GM19328 (cell line): ENCODE measurements at regions not wholly inside any gene's neighbourhood (a gene's known extent, or its start where the extent isn't known, plus 50 kb on each side); places are given as distances from the start of the nearest gene placed in this dataset.

Experiments
- ATAC-seq: cut with Tn5 transposase; IDR thresholded peaks from one replicate; pipeline ENCODE4 v1.9.1; 2021; ENCODE audit warnings: mild to moderate bottlenecking, moderate library complexity; ENCODE audit not compliant: unreplicated experiment

DNA sequence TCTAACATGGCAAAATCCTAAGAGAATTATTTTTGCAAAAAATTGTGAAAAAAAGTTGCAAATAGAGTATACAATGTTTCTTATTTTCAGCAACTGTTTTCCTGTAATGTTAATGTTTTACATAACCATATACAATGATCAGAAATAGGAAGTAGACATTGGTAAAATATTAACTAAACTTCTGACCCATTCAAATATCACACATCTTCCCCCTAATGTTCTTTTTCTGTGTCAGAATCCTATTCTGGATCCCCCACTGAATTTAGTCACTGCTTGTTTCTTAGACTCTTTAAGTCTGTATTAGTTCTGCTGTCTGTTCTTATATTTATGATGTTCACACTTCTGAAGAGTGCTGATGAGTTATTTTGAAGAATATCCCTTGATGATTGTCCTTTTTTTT is 62.0 kb downstream of the HFE start:
- no peak for ATAC-seq

DNA sequence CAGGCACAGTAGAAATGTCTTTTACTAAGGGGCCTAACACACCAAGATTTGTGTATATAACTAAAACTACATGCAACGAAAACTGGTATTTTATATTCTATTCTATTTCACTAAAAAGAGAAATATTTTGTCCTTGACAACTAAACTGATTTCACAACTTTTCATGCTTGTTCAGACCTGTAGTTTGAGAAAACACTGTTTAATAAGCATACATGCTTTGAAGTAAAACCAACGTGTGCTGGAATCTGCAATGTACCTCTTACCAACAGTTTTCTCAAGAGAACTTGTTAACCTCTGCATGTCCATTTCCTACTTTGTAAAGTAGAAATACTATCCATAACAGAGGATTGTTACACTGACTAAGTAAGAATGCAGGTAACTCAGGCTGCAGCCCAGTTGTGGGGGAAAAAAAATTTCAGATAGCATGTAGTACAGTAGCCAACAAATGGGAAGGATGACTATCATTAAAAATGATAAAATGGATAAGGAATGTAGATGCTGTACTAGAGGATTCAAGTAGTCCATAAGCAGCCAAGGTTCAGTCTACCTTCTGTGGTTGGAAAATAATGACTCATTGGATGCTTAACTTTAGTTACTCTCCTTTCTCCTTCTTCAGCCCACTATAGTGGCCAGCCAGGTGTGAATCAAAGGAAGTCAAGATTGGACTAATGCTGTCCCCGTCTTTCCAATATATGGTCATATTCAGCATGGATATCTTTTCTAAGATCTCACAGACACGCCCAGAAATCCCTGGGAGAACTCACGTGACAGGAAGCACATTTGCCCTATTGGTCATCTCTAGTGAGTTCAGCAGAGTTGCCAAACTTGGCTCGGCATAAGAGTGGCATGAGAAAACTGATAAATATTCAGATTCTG is 65.2 kb downstream of the HFE start:
- ATAC-seq: no peak

DNA sequence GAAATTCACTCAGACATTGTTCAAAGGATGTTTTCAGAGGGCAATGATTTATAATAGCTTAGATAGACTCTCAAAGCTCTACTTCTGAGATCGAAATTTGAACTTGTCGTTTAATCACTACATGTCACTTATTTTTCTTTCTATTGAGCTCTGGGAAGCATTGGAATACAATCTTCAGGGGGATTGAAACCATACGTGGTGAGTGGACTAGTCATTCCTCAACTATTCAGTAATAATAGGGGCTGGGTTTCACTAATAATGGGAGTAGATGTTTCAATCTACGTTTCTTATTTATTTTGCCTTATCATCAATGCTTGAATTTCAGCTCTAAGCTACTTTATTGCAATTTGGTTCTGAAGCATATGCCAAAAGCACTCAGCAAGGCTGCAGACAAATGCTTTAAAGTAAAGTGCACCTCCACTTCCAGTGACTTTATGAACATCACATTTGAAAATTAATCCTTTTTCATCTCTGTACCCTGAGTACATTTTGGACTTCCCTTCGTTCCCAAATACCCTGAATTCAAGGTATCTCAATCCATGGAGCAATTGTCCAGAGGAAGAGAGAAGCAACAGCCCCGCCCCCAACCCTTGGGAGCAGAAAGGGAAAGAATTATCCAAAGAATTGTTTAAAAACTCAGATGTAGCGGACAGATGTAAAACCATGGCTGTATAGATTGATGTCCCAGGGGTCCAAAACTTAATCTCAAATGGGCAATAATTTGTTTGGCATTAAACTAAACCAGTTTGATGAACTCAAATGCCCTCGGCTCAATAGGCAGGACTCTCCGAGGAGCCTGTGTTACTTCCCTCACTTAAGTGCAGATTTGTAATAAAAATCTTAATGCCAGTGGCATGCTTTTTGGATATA is 68.1 kb downstream of the HFE start:
- no peak for ATAC-seq

DNA sequence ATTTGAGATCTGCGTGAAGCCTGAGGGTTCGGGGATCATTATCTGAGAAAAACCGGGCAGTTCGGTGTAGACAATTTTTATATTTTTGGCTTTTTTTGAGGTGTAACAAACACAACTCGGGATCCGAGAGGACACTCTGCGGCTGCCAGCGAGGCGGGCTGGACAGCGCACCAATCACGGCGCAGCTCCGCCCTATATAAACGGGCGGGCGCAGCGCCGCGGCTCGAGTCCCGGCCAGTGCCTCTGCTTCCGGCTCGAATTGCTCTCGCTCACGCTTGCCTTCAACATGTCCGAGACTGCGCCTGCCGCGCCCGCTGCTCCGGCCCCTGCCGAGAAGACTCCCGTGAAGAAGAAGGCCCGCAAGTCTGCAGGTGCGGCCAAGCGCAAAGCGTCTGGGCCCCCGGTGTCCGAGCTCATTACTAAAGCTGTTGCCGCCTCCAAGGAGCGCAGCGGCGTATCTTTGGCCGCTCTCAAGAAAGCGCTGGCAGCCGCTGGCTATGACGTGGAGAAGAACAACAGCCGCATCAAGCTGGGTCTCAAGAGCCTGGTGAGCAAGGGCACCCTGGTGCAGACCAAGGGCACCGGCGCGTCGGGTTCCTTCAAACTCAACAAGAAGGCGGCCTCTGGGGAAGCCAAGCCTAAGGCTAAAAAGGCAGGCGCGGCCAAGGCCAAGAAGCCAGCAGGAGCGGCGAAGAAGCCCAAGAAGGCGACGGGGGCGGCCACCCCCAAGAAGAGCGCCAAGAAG is 69.0 kb downstream of the HFE start:
- peak; percentile 41 for ATAC-seq

DNA sequence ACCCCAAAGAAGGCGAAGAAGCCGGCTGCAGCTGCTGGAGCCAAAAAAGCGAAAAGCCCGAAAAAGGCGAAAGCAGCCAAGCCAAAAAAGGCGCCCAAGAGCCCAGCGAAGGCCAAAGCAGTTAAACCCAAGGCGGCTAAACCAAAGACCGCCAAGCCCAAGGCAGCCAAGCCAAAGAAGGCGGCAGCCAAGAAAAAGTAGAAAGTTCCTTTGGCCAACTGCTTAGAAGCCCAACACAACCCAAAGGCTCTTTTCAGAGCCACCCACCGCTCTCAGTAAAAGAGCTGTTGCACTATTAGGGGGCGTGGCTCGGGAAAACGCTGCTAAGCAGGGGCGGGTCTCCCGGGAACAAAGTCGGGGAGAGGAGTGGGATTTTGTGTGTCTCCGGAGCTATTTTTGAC is 69.6 kb downstream of the HFE start:
- ATAC-seq: peak; percentile 0

DNA sequence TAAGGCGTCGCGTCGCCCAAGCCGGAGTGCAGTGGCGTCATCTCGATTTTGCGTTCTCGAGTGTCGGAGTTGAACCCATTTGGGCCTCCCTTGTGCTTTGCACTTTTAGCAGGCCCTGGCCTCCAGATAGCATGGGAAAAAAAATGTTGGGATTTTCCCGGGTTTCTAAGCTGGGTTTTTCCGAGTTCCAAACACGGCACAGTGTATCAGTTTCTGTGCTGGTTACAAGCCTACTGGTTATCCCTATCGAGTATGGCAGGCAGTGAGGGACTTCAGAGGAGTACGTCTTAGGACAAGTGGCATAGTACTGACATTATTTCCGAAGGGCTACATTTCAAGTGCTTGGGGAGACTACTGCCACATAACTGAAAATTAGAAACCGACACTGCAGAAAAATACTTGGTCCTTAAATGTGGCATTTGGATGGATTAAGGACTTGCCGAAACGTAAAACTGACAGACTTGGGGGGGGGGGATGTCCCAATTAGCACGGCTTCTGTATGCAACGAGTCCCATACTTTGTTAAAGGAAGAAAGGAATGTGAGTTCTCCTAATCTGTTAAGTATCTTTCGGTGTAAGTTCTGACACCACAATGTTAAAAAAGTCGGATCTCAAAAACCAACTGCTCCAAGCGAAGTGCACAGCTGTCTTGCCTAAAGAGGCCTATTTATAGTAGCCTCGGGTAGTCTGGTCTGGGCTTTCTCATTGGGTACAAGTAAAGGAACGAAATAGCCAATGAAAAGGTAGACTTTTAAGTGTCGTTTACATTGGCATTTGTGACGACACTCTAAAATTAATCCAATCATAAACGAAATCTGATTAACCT is 70.2 kb downstream of the HFE start:
- peak; percentile 58 for ATAC-seq

DNA sequence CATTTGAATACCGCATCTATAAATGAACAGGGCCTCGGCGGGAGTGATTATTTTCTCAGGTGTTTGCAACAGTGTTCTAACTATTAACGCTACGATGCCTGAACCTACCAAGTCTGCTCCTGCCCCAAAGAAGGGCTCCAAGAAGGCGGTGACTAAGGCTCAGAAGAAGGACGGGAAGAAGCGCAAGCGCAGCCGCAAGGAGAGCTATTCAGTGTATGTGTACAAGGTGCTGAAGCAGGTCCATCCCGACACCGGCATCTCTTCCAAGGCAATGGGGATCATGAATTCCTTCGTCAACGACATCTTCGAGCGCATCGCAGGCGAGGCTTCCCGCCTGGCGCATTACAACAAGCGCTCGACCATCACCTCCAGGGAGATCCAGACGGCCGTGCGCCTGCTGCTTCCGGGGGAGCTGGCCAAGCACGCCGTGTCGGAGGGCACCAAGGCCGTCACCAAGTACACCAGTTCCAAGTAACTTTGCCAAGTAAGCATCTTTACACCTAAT is 70.9 kb downstream of the HFE start:
- peak; percentile 1 for ATAC-seq

DNA sequence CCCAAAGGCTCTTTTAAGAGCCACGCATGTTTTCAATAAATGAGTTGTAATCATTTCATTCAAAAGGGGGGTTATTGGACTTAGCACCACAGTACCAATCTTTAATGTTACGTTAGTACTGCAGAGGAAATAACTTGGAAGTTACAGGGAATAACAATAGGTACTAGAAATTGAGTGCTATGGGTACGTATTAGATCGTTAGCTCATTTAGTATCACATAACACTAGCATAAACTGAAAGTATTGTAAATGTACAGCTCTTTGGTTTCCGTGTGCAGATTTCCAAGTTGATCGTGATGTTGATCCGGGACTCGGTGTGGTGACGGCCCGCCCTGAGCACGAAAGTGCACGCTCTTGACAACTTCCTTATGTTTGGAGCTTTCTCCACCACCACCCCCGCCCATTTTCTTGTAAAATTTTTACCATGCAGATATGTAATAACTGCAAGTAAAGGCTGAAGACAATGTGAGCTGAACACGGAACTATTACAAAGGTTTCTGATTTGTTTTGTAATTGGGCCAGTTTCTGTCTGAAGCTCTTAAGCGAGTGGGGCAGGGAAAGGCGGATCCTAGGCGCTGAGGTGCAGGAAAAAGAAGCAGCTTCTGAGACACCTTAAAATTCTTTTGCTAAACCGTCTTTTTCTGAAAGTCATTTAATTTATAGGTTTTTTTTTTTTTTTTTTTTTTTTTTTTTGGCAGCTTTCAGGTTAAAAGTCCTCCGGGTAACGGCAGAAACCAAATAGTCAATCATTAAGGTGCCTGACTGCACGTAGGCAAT is 71.5 kb downstream of the HFE start:
- no peak for ATAC-seq

DNA sequence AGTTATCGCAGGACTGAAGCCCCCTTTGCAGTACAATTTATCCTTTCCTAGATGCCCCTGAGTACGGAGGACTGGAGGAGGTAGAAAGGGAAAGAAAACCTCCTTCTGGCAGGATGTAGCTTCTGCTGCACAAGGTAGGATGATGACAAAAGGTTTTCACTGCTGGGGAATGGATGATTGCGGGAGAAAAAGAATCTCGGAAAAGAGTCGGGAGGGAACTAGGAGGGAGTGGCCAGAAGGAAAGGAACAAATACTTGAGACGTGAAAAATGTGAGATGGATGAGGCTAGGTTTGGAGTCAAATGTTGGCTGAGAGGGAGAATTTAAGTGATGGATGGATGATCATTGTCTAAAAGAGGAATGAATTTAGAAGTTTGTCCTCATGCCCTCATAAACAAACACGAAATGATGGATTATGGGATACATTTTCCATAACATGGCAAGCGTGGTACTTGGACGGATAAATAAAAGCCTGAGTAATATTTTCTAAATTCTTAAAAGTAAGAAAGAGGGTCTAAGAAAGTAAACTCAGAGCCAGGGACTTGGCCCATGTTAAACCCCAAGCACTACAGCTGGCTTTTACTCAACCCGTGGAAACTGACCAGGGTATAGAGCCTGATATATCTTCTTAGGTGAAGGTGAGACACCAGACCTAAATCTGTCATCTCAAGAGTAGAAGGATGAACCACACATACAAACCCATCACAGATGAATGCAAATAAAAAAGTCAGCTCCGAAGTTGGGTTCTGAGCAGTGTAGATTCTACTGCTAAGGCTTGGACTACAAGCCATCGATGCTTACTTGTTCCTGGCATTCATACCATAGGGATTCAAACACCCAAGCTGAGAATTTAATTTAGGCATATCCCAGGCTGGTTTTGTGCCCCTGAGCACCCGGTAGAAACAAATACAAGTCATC is 72.4 kb downstream of the HFE start:
- no peak for ATAC-seq

DNA sequence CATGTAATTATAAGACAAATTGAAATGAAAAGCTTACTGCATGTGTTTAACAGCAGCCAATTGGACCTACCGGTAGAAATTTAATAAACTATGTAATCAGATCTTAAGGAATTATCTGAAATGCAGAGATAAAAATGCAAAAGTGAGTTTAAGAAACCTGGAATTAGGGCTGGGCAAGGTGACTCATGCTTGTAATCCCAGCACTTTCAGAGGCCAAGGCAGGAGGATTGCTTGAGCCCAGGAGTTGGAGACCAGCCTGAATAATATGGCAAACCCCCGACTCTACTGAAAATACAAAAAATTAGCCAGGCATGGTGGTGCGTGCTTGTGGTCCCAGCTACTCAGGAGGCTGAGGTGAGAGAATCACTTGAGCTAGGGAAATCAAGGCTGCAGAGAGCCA is 74.1 kb downstream of the HFE start:
- no peak for ATAC-seq

DNA sequence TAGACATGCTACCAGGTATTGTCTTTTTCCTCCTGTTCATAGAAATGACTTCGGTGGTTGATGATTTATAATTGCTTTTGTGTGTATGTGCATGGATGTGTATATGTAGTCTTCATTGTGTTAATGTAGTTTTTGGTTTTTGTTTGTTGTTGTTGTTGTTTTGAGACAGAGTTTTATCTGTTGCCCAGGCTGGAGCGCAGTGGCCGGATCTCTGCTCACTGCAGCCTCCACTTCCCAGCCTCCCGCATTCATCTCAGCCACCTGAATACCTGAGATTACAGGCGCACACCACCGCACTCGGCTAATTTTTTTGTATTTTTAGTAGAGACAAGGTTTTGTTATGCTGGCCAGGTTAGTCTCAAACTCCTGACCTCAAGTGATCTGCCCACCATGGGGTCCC is 75.2 kb downstream of the HFE start:
- ATAC-seq: no peak

DNA sequence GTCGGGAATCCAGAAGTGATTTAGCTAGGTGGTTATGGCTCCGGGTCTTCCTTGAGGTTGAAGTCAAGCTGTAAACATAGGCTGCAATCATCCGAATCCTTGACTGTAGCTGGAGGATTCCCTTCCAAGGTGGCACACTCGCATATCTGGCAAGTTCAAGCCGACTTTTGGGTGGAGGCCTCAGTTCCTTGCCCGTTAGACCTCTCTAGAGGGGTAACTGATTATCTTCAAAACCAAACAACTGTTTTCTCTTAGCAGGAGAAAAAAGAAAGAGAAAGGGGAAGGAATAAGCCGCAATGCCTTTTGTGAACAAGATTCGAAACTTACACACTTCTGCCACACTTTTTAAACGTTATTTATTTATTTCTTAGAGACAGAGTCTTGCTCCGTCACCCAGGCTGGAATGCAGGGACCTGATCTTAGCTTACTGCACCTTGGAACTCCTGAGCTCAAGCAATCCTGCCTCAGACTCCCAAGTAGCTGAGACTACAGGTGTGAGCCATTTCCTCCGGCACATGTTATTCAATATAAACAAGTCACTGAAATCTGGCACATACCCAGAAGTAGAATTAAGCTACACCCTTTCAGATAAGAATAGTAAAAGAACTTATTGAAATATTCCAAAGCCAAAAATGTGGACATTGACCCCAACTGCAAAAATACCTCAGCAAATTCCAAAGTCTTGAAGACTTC is 76.3 kb downstream of the HFE start:
- no peak for ATAC-seq

DNA sequence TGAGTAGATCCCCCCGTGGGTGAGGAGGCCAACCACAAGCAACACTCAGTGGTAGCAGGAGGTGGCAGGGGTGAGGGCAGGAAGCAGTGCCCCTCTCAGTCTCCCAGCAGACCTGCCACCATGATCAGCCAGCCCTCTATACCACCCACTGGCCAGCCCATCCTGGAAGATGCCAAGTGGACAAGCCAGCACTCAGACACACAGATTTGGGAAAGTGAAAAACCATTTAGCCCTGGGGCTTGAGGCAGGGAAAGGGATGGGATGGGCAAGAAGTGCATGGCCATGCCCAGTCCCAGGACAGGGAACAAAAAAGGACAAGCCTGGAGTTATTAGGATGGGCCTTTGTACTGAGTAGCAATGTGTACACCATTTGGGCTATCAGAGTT is 76.9 kb downstream of the HFE start:
- no peak for ATAC-seq

DNA sequence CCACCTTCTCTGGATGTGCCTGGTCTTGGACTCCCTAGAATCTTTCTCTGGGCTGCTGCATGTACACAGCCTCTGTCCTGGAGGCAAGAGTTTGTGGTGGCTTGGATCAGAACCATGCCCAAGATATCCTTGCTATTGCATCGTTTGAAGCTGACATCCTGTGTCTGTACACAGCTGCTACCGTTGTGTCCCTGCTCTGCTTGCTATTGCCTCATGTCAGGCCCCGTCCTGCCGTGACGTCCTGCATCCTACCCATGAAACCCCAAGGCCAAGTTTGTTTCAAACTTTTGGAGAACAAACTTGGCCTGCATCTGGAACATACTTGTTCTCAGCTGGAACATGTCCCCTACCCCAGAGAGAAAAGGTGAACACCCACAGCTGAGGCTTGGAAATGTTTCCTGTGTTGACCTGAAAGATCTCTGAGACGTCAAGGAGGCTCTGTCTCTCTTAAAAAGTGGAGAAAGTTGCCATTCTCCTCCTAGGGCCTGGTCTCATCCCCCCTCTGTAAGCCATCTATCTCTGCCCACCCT is 78.1 kb downstream of the HFE start:
- ATAC-seq: no peak

DNA sequence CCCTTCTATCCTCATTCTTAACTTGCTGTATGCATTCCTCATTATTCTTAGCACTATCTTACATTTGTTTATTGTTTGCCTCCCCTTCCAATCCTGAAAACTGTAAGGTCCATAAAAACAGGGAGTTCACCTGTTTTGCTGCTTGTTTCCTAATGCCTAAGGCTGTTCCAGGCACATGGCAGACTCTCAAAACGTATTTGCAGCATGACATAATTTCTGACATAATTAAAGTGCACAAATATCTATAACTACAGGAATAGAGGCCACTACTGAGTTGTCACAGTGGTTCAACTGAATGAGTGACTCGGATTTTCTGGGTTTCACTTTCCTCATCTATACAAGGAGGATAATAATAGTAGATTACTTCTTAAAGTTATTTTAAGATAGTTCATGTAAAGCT is 83.0 kb downstream of the HFE start:
- ATAC-seq: no peak

DNA sequence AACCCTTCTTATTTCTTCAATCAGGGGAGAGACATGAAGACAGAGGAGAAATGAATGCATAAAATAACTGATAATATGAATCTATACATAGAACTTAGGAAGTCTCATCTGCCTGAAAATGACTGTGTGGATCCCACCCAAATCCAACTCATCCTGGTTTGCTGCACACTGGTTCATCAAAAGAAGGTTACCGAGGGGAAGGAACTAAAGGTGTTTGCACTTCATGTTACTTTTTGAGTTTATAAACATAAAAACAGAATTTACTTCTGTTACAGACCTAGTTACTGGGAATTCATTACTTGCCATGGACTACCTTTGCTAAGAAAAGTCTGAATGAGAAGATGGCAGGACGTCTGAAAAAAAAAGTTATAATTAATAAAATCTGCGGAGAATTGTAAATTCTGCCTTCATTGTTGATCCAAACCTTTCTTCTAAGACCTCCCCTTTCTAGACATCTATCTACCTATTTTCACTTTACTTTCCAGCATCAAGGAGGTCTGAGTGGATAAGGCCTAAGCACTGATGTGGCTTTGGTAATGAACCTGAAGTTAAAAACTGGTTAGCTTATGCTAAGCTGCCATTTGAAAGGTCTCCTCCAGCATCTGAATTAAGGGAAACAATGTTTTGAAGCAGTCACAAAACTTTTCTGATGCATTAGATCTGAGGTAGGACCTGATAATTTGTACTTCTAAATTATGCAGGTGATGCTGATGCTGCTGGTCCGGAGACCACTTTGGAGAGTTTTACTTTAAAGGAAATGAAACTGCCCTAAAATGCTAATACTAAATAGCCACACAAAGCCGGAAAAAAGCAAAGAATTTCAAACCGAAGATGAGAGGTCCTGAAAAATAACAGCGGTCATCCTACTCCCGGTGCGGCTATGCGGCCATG is 84.0 kb downstream of the HFE start:
- peak; percentile 6 for ATAC-seq

DNA sequence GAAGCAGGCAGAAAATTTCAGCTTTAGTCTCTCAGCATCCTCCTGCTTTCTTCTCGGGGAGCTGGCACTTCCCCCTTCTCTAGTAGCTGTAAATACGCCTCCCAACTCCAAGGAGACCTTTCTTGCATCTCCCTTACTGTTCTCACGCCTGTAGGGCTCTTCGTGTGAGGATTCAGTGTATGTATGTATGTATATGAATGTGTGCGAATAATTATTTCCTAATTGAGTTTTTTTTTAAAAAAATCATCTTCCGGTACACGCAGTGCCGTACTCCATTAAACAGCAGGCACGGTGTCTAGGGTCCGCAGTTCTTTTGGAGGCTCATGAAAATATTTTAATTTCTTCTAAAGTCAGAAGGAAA is 85.4 kb downstream of the HFE start:
- ATAC-seq: peak; percentile 7
